ENCODE measurements at regions not wholly inside any gene's neighbourhood (a gene's known extent, or its start where the extent isn't known, plus 50 kb on each side); places are given as distances from the start of the nearest gene placed in this dataset.
"Not testable (repeated sequence)": the region's sequence is repeated elsewhere in the genome, so short reads cannot be mapped to it uniquely, and the experiment has no call there.

GRCh38 chr6:14240411-14241166 is 123.0 kb downstream of the CD83 start:
- no peak for DNase-seq
- no peaks in the 10 kb centered on the region for H3K27me3 ChIP-seq (ENCODE audit: insufficient read depth, low read length)
- intact Hi-C loops (cut with micrococcal nuclease): no loop called here
- H3K9me3 ChIP-seq (ENCODE audit: control insufficient read depth in 1 of 2, low read length in 2 of 2): no peaks in the 10 kb centered on the region
- no peak overlapping the region for H3K27ac ChIP-seq (ENCODE audit: low read depth, low read length)
- no peaks in the 10 kb centered on the region for H3K36me3 ChIP-seq (ENCODE audit: insufficient read depth, low read length)
- no peak overlapping the region for H3K27ac Mint-ChIP-seq
- H3K4me3 ChIP-seq (ENCODE audit: low read length in 2 of 2): no peak overlapping the region
- ChIA-PET CTCF (ENCODE audit: partially characterized antibody) (no interaction called here), POLR2A (ENCODE audit: partially characterized antibody) (no interaction called here)
- H3K27me3 Mint-ChIP-seq: peaks cover 0 to 2% of the 10 kb centered on the region in 2 donors
- peaks cover 0 to 5% (median 4%) of the 10 kb centered on the region in 4 donors for H3K4me1 Mint-ChIP-seq
- peaks cover 0 to 12% (median 4%) of the 10 kb centered on the region in 8 donors for H3K9me3 Mint-ChIP-seq
- H3K4me1 ChIP-seq (ENCODE audit: insufficient read depth, low read length): no peaks in the 10 kb centered on the region
- no peak overlapping the region for H3K4me3 Mint-ChIP-seq
- peaks cover 0 to 2% of the 10 kb centered on the region in 2 donors for H3K36me3 Mint-ChIP-seq

GRCh38 chr6:14241255-14242070 is 123.9 kb downstream of the CD83 start:
- H3K4me3 Mint-ChIP-seq: no peak overlapping the region
- Histone ChIP-seq H3K4me1 (ENCODE audit: insufficient read depth, low read length) (no peaks in the 10 kb centered on the region), H3K4me3 (ENCODE audit: low read length in 2 of 2) (no peak overlapping the region), H3K9me3 (ENCODE audit: control insufficient read depth in 1 of 2, low read length in 2 of 2) (no peaks in the 10 kb centered on the region), H3K27ac (ENCODE audit: low read depth, low read length) (no peak overlapping the region), H3K27me3 (ENCODE audit: insufficient read depth, low read length) (no peaks in the 10 kb centered on the region), H3K36me3 (ENCODE audit: insufficient read depth, low read length) (no peaks in the 10 kb centered on the region)
- H3K9me3 Mint-ChIP-seq: peaks cover 0 to 12% (median 4%) of the 10 kb centered on the region in 8 donors
- no peak for DNase-seq
- H3K36me3 Mint-ChIP-seq: peaks cover 0 to 2% of the 10 kb centered on the region in 2 donors
- H3K27me3 Mint-ChIP-seq: peaks cover 0 to 2% of the 10 kb centered on the region in 2 donors
- POLR2A ChIA-PET (ENCODE audit: partially characterized antibody): no interaction called here
- no peak overlapping the region for H3K27ac Mint-ChIP-seq
- CTCF ChIA-PET (ENCODE audit: partially characterized antibody): no interaction called here
- peaks cover 0 to 5% (median 4%) of the 10 kb centered on the region in 4 donors for H3K4me1 Mint-ChIP-seq
- intact Hi-C loops (cut with micrococcal nuclease): no loop called here

DNA sequence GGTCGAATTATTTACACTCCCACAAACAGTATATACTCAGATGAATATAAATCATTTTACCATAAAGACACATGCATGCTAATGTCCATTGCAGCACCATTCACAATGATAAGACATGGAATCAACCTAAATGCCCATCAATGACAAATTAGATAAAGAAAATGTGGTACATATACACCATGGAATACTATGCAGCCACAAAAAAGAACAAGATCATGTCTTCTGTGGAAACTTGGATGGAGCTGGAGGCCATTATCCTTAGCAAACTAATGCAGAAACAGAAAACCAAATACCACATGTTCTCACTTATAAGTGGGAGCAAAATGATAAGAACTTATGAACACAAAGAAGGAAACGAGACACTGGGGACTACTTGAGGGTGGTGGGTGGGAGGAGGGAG is 125.3 kb downstream of the CD83 start:
- H3K27me3 Mint-ChIP-seq; H3K27me3 ChIP-seq (ENCODE audit: insufficient read depth, low read length); H3K27ac ChIP-seq (ENCODE audit: low read depth, low read length); H3K36me3 Mint-ChIP-seq; POLR2A ChIA-PET (ENCODE audit: partially characterized antibody); H3K4me3 Mint-ChIP-seq; H3K27ac Mint-ChIP-seq; intact Hi-C loops (cut with micrococcal nuclease); H3K36me3 ChIP-seq (ENCODE audit: insufficient read depth, low read length); H3K4me3 ChIP-seq (ENCODE audit: low read length in 2 of 2); H3K4me1 ChIP-seq (ENCODE audit: insufficient read depth, low read length); CTCF ChIA-PET (ENCODE audit: partially characterized antibody); DNase-seq; H3K4me1 Mint-ChIP-seq; H3K9me3 ChIP-seq (ENCODE audit: control insufficient read depth in 1 of 2, low read length in 2 of 2): not testable (repeated sequence)
- H3K9me3 Mint-ChIP-seq: peaks cover 0 to 12% (median 4%) of the 10 kb centered on the region in 8 donors

- Histone ChIP-seq H3K9me3 (ENCODE audit: control insufficient read depth in 1 of 2, low read length in 2 of 2) (no peaks in the 10 kb centered on the region), H3K27me3 (ENCODE audit: insufficient read depth, low read length) (no peaks in the 10 kb centered on the region), H3K27ac (ENCODE audit: low read depth, low read length) (no peak overlapping the region), H3K4me3 (ENCODE audit: low read length in 2 of 2) (no peak overlapping the region), H3K4me1 (ENCODE audit: insufficient read depth, low read length) (no peaks in the 10 kb centered on the region), H3K36me3 (ENCODE audit: insufficient read depth, low read length) (no peaks in the 10 kb centered on the region)
- Mint-ChIP-seq H3K9me3 (peaks cover 0 to 9% (median 4%) of the 10 kb centered on the region in 8 donors), H3K36me3 (peaks cover 0 to 2% of the 10 kb centered on the region in 2 donors), H3K4me3 (no peak overlapping the region), H3K4me1 (peaks cover 0 to 5% (median 4%) of the 10 kb centered on the region in 4 donors), H3K27ac (no peak overlapping the region), H3K27me3 (peaks cover 0 to 2% of the 10 kb centered on the region in 2 donors)
- intact Hi-C loops (cut with micrococcal nuclease): no loop called here
- POLR2A ChIA-PET (ENCODE audit: partially characterized antibody): no interaction called here
- CTCF ChIA-PET (ENCODE audit: partially characterized antibody): no interaction called here
- DNase-seq: no peak
Observed at GRCh38 chr6:14243597-14243996, 126.0 kb downstream of the CD83 start.

- no peak overlapping the region for H3K27ac Mint-ChIP-seq
- Histone ChIP-seq H3K36me3 (ENCODE audit: insufficient read depth, low read length) (no peaks in the 10 kb centered on the region), H3K27me3 (ENCODE audit: insufficient read depth, low read length) (no peaks in the 10 kb centered on the region), H3K9me3 (ENCODE audit: control insufficient read depth in 1 of 2, low read length in 2 of 2) (no peaks in the 10 kb centered on the region), H3K4me1 (ENCODE audit: insufficient read depth, low read length) (no peaks in the 10 kb centered on the region), H3K4me3 (ENCODE audit: low read length in 2 of 2) (no peak overlapping the region), H3K27ac (ENCODE audit: low read depth, low read length) (no peak overlapping the region)
- CTCF ChIA-PET (ENCODE audit: partially characterized antibody): no interaction called here
- H3K27me3 Mint-ChIP-seq: no peaks in the 10 kb centered on the region
- POLR2A ChIA-PET (ENCODE audit: partially characterized antibody): no interaction called here
- peaks cover 0 to 3% (median 0%) of the 10 kb centered on the region in 8 donors for H3K9me3 Mint-ChIP-seq
- no peak for DNase-seq
- intact Hi-C loops (cut with micrococcal nuclease): no loop called here
- peaks cover 0 to 2% of the 10 kb centered on the region in 2 donors for H3K36me3 Mint-ChIP-seq
- H3K4me1 Mint-ChIP-seq: no peaks in the 10 kb centered on the region
- H3K4me3 Mint-ChIP-seq: no peak overlapping the region
Observed at GRCh38 chr6:14246876-14247275, 129.3 kb downstream of the CD83 start.

DNA sequence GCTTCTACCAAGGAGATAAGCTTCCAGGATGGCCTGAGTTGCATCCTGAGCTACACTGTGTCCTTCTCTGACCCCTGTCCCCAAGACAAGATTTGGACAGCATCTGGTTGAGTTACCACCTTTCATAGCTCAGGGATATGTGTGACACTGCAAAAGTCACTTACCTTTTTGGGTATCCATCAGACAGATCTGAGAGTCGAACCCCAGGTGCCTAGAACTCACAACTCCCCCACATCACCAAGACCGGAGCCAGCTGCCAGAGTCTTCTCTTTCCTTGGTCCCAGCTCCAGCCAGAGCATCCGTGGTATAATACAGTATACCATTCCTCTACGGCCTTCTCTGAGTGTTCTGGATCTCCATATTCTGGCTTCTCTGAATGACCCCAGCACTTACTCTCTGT is 133.0 kb downstream of the CD83 start:
- POLR2A ChIA-PET (ENCODE audit: partially characterized antibody): no interaction called here
- no peaks in the 10 kb centered on the region for H3K4me1 Mint-ChIP-seq

DNA sequence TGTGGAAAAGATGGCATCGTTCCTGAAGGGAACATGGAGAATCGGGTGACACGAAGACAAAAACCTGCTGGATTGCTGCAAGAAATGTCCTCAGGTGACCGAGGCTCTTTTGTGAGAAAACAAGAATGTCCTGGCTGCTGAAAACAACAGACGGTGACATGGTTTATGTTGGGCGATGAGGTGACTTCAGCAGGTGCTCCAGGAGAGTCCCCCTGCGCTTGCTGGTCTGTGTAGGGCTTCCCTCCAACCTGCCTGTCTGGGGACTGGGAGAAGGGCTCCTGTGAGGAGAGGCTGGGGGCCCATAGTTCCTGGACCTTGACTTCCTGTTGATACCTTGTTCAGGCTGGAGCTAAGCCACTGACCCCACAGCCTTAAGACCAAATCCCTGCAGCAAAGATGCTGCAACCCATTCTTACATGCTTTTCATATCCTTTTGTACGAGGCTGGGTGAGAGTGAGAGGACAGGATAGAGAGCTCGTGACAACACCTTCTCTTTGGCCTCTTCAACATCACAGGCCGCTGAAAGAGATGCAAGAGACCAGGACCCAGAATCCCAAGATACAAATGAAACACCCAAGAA is 134.8 kb downstream of the CD83 start:
- H3K4me1 Mint-ChIP-seq: no peaks in the 10 kb centered on the region
- ChIA-PET CTCF (ENCODE audit: partially characterized antibody) (no interaction called here), POLR2A (ENCODE audit: partially characterized antibody) (no interaction called here)
- H3K9me3 Mint-ChIP-seq: peaks cover 0 to 2% (median 0%) of the 10 kb centered on the region in 8 donors
- Histone ChIP-seq H3K4me3 (ENCODE audit: low read length in 2 of 2) (no peak overlapping the region), H3K4me1 (ENCODE audit: insufficient read depth, low read length) (no peaks in the 10 kb centered on the region), H3K36me3 (ENCODE audit: insufficient read depth, low read length) (no peaks in the 10 kb centered on the region), H3K9me3 (ENCODE audit: control insufficient read depth in 1 of 2, low read length in 2 of 2) (no peaks in the 10 kb centered on the region), H3K27ac (ENCODE audit: low read depth, low read length) (no peak overlapping the region), H3K27me3 (ENCODE audit: insufficient read depth, low read length) (no peaks in the 10 kb centered on the region)
- no peaks in the 10 kb centered on the region for H3K36me3 Mint-ChIP-seq
- H3K27me3 Mint-ChIP-seq: no peaks in the 10 kb centered on the region
- no peak for DNase-seq
- no peak overlapping the region for H3K27ac Mint-ChIP-seq
- no peak overlapping the region for H3K4me3 Mint-ChIP-seq
- intact Hi-C loops (cut with micrococcal nuclease): no loop called here

More for the DNA sequence above, 133.0 kb downstream of the CD83 start:
- no peaks in the 10 kb centered on the region for H3K36me3 Mint-ChIP-seq
- no peak overlapping the region for H3K4me3 Mint-ChIP-seq
- CTCF ChIA-PET (ENCODE audit: partially characterized antibody): no interaction called here
- no peaks in the 10 kb centered on the region for H3K27me3 Mint-ChIP-seq
- peaks cover 0 to 2% (median 0%) of the 10 kb centered on the region in 8 donors for H3K9me3 Mint-ChIP-seq
- peak overlapping the region in 1 of 7 donors; percentile 9 for H3K27ac Mint-ChIP-seq
- no peak for DNase-seq
- H3K4me3 ChIP-seq (ENCODE audit: low read length in 2 of 2): no peak overlapping the region
- no peaks in the 10 kb centered on the region for H3K4me1 ChIP-seq (ENCODE audit: insufficient read depth, low read length)
- intact Hi-C loops (cut with micrococcal nuclease): no loop called here
- H3K27me3 ChIP-seq (ENCODE audit: insufficient read depth, low read length): no peaks in the 10 kb centered on the region
- H3K36me3 ChIP-seq (ENCODE audit: insufficient read depth, low read length): no peaks in the 10 kb centered on the region
- no peaks in the 10 kb centered on the region for H3K9me3 ChIP-seq (ENCODE audit: control insufficient read depth in 1 of 2, low read length in 2 of 2)
- no peak overlapping the region for H3K27ac ChIP-seq (ENCODE audit: low read depth, low read length)
